NB4 (cell line): ENCODE measurements at regions not wholly inside any gene's neighbourhood (a gene's known extent, or its start where the extent isn't known, plus 50 kb on each side); places are given as distances from the start of the nearest gene placed in this dataset.
"Not testable (repeated sequence)": the region's sequence is repeated elsewhere in the genome, so short reads cannot be mapped to it uniquely, and the experiment has no call there.

Source experiments
- CTCF ChIP-seq: IDR thresholded peaks from one replicate; pipeline ENCODE4 v1.5.1; 2012; ENCODE audit warnings: low read depth, low read length
- MAX ChIP-seq: IDR thresholded peaks from 2 replicates; pipeline ENCODE4 v1.6.1; 2011; ENCODE audit warnings: low read depth, low read length
- MYC ChIP-seq: IDR thresholded peaks from 2 replicates; pipeline ENCODE4 v1.6.1; 2011; ENCODE audit warnings: low read depth, low read length
- POLR2A ChIP-seq: IDR thresholded peaks from 2 replicates; pipeline ENCODE4 v1.6.1; 2011; ENCODE audit warnings: mild to moderate bottlenecking; ENCODE audit not compliant: insufficient read length; ENCODE audit errors: extremely low read depth

- peak; percentile 6 for TF ChIP-seq CTCF
- TF ChIP-seq POLR2A, MAX, MYC: not testable (repeated sequence)
Measured at GRCh38 chr3:75604286-75604934, 59.7 kb upstream of the FRG2C start.
